ENCODE measurements at regions not wholly inside any gene's neighbourhood (a gene's known extent, or its start where the extent isn't known, plus 50 kb on each side); places are given as distances from the start of the nearest gene placed in this dataset.

DNA sequence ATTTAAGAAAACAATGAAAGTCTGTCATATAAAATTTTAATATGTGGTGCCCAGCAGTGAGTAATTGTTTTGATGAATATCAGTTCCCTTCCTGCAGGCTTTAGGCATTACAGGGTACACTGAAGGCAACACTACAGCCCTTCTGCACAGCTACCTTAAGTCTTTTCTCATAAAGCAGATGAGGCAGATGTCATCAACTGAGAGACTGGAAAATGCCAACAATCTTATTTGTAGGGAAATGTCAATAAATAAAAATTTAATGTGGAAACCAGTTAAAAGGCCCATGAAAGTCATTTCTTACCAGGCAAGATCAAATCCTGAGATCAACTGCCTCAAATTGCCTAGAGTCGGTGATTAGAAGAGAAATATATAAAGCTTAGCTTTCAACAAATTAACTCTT lies 193.4 kb upstream of the NWD2 start:
- ATAC-seq (no peak), DNase-seq (ENCODE audit: extremely low read depth in 1 of 4, low spot score in 3 of 4) (no peak), FAIRE-seq (no peak)
- no peak overlapping the region for H2AFZ ChIP-seq (ENCODE audit: low read depth, low read length)
- H3K79me2 ChIP-seq (ENCODE audit: control insufficient read depth, insufficient read depth, low read length), result no peaks in the 10 kb centered on the region
- H3K4me3 ChIP-seq, result no peak overlapping the region
- H3K27ac ChIP-seq (ENCODE audit: extremely low read depth, low read depth, low read length), result no peak overlapping the region
- 0% methylated on average over 1 of the region's 1 CpG for WGBS (ENCODE audit: insufficient coverage, low coverage, missing lambda C conversion rate)
- H4K20me1 ChIP-seq (replicated peaks; ENCODE audit: control insufficient read depth, insufficient read depth, low read length), result no peaks in the 10 kb centered on the region
- no TSS peak for BruUV-seq (replicated peaks)
- H3K36me3 ChIP-seq (ENCODE audit: control insufficient read depth, insufficient read depth, low read length), result no peaks in the 10 kb centered on the region
- ChIA-PET CTCF (ENCODE audit: low intra/inter-chr PET ratio) (no interaction called here), POLR2A (interaction anchor here (0.6 kb wide), 1 partner anchor 182 kb away, joined by 3 read pairs; no protein-coding TSS in a partner anchor)
- intact Hi-C loops (cut with micrococcal nuclease), result no loop called here
- H3K9me3 ChIP-seq (replicated peaks; ENCODE audit: control insufficient read depth, insufficient read depth, low read depth, low read length), result no peaks in the 10 kb centered on the region
- no peaks in the 10 kb centered on the region for H3K27me3 ChIP-seq (ENCODE audit: control insufficient read depth in 2 of 2, insufficient read depth in 2 of 2, low read length in 2 of 2)
- no peak overlapping the region for H3K4me2 ChIP-seq (ENCODE audit: insufficient read depth, low read length)
- no peaks in the 10 kb centered on the region for H3K9me1 ChIP-seq (ENCODE audit: control insufficient read depth, insufficient read depth, low read length)
- H3K9ac ChIP-seq (ENCODE audit: insufficient read depth in 1 of 2, low read depth in 2 of 2, low read length in 2 of 2), result no peak overlapping the region
- TF ChIP-seq RBM14 (IDR thresholded peaks at IDR 0.05; ENCODE audit: borderline replicate concordance, insufficient read depth, low read depth, low read length), result no peak
- no peak for TF ChIP-seq ZNF717 (CRISPR knock-in tag; IDR thresholded peaks at IDR 0.05)
- TF ChIP-seq TEAD2 (tag; IDR thresholded peaks at IDR 0.05), result no peak
- in situ Hi-C loops (cut with MboI), result no loop called here
- no peaks in the 10 kb centered on the region for H3K4me1 ChIP-seq (replicated peaks in 1 of 2; ENCODE audit: control insufficient read depth in 2 of 2, insufficient read depth in 2 of 2, low read length in 2 of 2)

DNA sequence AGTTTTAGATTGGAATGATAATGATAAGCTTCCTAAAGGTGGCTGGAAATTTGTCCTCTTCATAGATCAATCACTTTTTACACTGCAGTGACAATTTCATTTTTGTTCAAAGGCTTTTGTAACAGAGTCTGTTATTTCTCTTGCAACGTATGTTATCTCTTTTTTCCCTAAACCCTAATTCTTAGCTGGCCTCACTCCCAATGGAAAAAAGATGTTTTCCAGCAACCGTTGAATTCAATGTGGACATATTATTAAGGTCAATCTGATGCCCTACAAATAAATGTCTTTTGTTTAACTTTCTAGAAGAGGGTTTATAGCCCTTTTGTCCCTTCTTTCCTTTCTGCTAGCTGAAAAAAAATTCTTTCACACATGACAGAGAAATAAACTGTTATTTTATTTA lies 192.7 kb upstream of the NWD2 start:
- ChIA-PET CTCF (ENCODE audit: low intra/inter-chr PET ratio) (no interaction called here), POLR2A (no interaction called here)
- H4K20me1 ChIP-seq (replicated peaks; ENCODE audit: control insufficient read depth, insufficient read depth, low read length), result no peaks in the 10 kb centered on the region
- no peaks in the 10 kb centered on the region for H3K36me3 ChIP-seq (ENCODE audit: control insufficient read depth, insufficient read depth, low read length)
- WGBS (ENCODE audit: insufficient coverage, low coverage, missing lambda C conversion rate), result 0% methylated on average over 2 of the region's 2 CpGs
- H3K9me3 ChIP-seq (replicated peaks; ENCODE audit: control insufficient read depth, insufficient read depth, low read depth, low read length), result no peaks in the 10 kb centered on the region
- H2AFZ ChIP-seq (ENCODE audit: low read depth, low read length), result no peak overlapping the region
- BruUV-seq (replicated peaks), result no TSS peak
- FAIRE-seq (no peak), ATAC-seq (no peak), DNase-seq (ENCODE audit: extremely low read depth in 1 of 4, low spot score in 3 of 4) (no peak)
- H3K4me3 ChIP-seq, result no peak overlapping the region
- no peak overlapping the region for H3K4me2 ChIP-seq (ENCODE audit: insufficient read depth, low read length)
- no peaks in the 10 kb centered on the region for H3K9me1 ChIP-seq (ENCODE audit: control insufficient read depth, insufficient read depth, low read length)
- TF ChIP-seq U2AF1 (optimal IDR thresholded peaks at IDR 0.05; ENCODE audit: low read depth, low read length) (no peak), ZNF766 (CRISPR knock-in tag; conservative IDR thresholded peaks at IDR 0.05) (no peak), STAG1 (CRISPR knock-in tag; IDR thresholded peaks at IDR 0.05; ENCODE audit: borderline replicate concordance) (no peak), IFI16 (CRISPR knock-in tag; IDR thresholded peaks at IDR 0.05) (no peak), NCOA2 (IDR thresholded peaks at IDR 0.05; ENCODE audit: partially characterized antibody in 2 of 2) (no peak), ZBTB7A (IDR thresholded peaks at IDR 0.05; ENCODE audit: borderline replicate concordance, control insufficient read depth, low read depth, low read length) (no peak), CHD4 (IDR thresholded peaks at IDR 0.05; ENCODE audit: insufficient read depth, insufficient replicate concordance, low read depth, low read length, poor library complexity, severe bottlenecking) (no peak), ZFP1 (CRISPR knock-in tag; IDR thresholded peaks at IDR 0.05) (no peak), FIP1L1 (IDR thresholded peaks at IDR 0.05; ENCODE audit: low read depth, low read length, poor library complexity, severe bottlenecking) (no peak), RNF2 (IDR thresholded peaks at IDR 0.05) (no peak)
- no peak overlapping the region for H3K27ac ChIP-seq (ENCODE audit: extremely low read depth, low read depth, low read length)
- H3K79me2 ChIP-seq (ENCODE audit: control insufficient read depth, insufficient read depth, low read length), result no peaks in the 10 kb centered on the region
- intact Hi-C loops (cut with micrococcal nuclease) (no loop called here), in situ Hi-C loops (cut with MboI) (no loop called here)
- H3K27me3 ChIP-seq (ENCODE audit: control insufficient read depth in 2 of 2, insufficient read depth in 2 of 2, low read length in 2 of 2), result no peaks in the 10 kb centered on the region
- no peak overlapping the region for H3K9ac ChIP-seq (ENCODE audit: insufficient read depth in 1 of 2, low read depth in 2 of 2, low read length in 2 of 2)
- no peaks in the 10 kb centered on the region for H3K4me1 ChIP-seq (replicated peaks in 1 of 2; ENCODE audit: control insufficient read depth in 2 of 2, insufficient read depth in 2 of 2, low read length in 2 of 2)
